Lower leg skin (tissue), 3 donors: ENCODE measurements at regions not wholly inside any gene's neighbourhood (a gene's known extent, or its start where the extent isn't known, plus 50 kb on each side); places are given as distances from the start of the nearest gene placed in this dataset.

ENCODE experiments used
- CTCF ChIP-seq, 3 donors: fragments of 450-650 bp; IDR thresholded peaks; one replicate each; pipeline ENCODE4 v1.5.1; 2016; ENCODE audit warnings: antibody characterized with exemption in 3 of 3, mild to moderate bottlenecking in 3 of 3, moderate library complexity in 2 of 3
- POLR2A ChIP-seq, 2 donors: fragments of 450-650 bp; IDR thresholded peaks; one replicate each; pipeline ENCODE4 v1.6.1; 2016 to 2017; ENCODE audit warnings: antibody characterized with exemption in 2 of 2, mild to moderate bottlenecking in 1 of 2, moderate library complexity in 1 of 2

GRCh38 chr2:188176620-188177019 lies 115.1 kb upstream of the GULP1 start:
- TF ChIP-seq CTCF (IDR thresholded peaks at IDR 0.05) (no peak), POLR2A (IDR thresholded peaks at IDR 0.05) (no peak)
